GM10266 (cell line): ENCODE measurements at regions not wholly inside any gene's neighbourhood (a gene's known extent, or its start where the extent isn't known, plus 50 kb on each side); places are given as distances from the start of the nearest gene placed in this dataset.
"Not testable (repeated sequence)": the region's sequence is repeated elsewhere in the genome, so short reads cannot be mapped to it uniquely, and the experiment has no call there.

Experiments used
- DNase-seq: peaks from one replicate; pipeline ENCODE4 v3.0.0; 2012; ENCODE audit errors: extremely low spot score
- CTCF ChIP-seq: IDR thresholded peaks from 2 replicates; pipeline ENCODE4 v1.5.1; 2012; ENCODE audit warnings: mild to moderate bottlenecking, low read depth; ENCODE audit not compliant: control insufficient read depth, insufficient read depth; ENCODE audit errors: missing control alignments

GRCh38 chr1:109857702-109858101 is 52.9 kb upstream of the CSF1 start:
- not testable (repeated sequence) for DNase-seq

DNA sequence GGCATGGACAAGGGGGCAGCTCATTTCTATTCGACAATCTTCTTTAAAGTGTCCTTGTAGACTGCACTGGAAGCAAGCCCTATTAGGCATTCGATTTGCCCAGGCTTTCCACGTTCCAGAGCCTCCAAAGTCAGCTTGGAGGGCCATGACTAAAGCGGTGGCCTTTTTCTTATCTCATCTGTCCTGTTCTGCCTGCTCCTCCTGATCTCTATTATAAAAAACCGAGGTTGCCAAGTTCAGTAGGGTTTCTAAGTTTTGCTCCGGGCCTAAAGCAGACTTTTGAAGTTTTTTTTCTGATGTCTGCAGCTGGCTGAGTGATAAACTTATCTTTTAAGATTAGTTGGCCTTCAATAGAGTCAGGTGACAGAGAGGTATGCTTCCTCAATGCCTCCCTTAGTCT is 54.7 kb upstream of the CSF1 start:
- DNase-seq = not testable (repeated sequence)

DNA sequence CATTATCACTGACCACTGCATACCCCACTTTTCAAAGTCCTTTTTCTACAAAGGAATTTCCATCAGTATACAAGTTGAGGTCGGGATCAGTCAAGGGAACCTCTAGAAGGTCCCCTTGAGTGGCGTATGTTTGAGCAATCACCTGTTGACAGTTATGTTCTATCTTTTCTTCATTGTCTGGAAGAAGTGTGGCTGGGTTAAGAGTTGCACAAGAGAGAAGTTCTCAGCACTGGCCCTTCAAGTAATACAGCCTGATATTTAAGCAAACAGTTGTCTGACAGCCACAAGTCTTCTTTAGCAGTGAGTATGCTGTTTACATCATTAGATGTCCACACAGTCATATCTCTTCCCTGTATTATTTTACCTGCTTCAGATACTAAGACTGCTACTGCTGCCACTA is 56.7 kb upstream of the CSF1 start:
- not testable (repeated sequence) for DNase-seq

DNA sequence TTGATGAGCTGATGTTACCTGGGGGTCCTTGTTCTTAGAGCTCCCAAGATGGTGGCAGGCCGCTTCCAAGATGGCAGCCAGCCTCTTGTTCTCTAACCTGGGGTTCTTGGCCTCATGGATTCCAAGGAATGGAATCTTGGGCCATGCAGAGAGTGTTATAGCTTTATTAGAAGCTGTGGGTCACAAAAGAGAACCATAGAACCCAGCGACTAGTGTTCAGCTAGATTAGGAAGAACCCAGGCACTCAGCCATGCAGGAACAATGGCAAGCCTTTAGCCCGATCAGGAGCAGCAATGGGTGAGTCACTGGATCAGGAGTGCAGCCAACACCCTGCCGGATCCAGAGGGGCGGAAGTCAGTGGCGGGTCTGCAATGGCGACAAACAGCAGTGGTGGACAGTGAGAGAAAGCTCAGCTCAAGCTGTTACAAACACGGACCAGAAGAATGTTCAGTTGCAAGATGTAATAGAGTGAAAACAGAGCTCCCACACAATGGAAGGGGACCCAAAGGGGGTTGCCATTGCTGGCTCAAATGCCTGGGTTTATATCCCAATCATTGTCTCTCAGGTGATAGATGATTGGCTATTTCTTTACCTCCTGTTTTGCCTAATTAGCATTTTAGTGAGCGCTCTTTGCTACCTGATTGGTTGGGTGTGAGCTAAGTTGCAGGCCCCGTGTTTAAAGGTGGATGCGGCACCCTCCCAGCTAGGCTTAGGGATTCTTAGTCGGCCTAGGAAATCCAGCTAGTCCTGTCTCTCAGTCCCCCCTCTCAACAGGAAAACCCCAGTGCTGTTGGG is 58.2 kb upstream of the CSF1 start:
- DNase-seq = not testable (repeated sequence)

- TF ChIP-seq CTCF = no peak
- DNase-seq = no peak
Observed at GRCh38 chr1:109850827-109851226, 59.8 kb upstream of the CSF1 start.

GRCh38 chr1:109850194-109850593 is 60.5 kb upstream of the CSF1 start:
- no peak for DNase-seq
- TF ChIP-seq CTCF = no peak

GRCh38 chr1:109849655-109850054 is 61.0 kb upstream of the CSF1 start:
- no peak for TF ChIP-seq CTCF
- DNase-seq = no peak

DNA sequence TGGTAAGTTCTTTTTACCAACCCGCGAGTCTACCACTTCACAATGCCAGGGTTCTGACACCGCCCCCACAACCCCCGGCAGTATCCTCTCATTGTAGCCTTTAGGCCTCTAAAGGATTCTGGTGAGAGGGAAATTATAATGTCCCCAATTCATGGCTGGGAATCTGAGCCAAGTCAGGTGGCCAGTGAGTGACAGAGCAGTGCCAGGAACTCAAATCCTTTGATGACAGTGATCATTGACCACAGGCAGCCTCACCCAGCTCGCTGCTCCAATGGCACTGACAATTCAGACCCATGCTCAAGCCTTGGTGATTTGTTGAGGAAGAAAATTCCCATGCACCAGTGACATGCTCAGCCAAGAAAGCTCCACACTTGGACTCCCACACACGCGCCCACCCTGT is 63.4 kb upstream of the CSF1 start:
- TF ChIP-seq CTCF = no peak
- no peak for DNase-seq

- no peak for DNase-seq
- no peak for TF ChIP-seq CTCF
Observed at GRCh38 chr1:109846846-109847245, 63.8 kb upstream of the CSF1 start.

DNA sequence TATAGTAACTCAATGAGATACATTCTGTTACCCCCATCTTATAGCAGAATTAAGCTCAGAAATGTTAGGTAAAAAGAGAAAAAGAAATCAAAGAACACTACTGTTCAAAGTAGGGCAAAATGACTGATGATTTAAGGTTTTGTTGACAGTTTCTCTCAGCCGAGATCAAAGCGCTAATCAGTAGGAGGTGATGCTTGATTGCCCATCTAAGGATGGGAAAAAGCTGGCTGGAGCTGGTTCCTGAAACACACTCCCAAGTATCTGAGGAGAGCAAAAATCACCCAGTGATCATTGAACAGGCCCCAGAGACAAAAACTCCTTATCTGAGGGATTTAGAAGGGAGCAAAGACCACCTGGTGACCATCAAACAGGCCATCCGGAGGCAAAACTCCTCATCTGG is 64.5 kb upstream of the CSF1 start:
- DNase-seq = no peak
- TF ChIP-seq CTCF = no peak
